WERI-Rb-1 (cell line): ENCODE measurements at regions not wholly inside any gene's neighbourhood (a gene's known extent, or its start where the extent isn't known, plus 50 kb on each side); places are given as distances from the start of the nearest gene placed in this dataset.

Source experiments
- DNase-seq: peaks from one replicate; pipeline ENCODE4 v3.0.0-alpha.2; 2020
- H3K27ac ChIP-seq: fragments of 250-450 bp; sonication (Bioruptor Pico); 2 replicates; pipeline ENCODE4 v1.5.1; 2020; ENCODE audit warnings: mild to moderate bottlenecking, moderate library complexity
- H3K27me3 ChIP-seq: fragments of 250-450 bp; sonication (Bioruptor Pico); 2 replicates; pipeline ENCODE4 v1.5.1; 2021; ENCODE audit warnings: mild to moderate bottlenecking, low read depth, moderate library complexity; ENCODE audit not compliant: insufficient read depth, severe bottlenecking
- H3K36me3 ChIP-seq: fragments of 250-450 bp; sonication (Bioruptor Pico); 2 replicates; pipeline ENCODE4 v1.5.1; 2020; ENCODE audit warnings: mild to moderate bottlenecking, moderate library complexity
- H3K4me3 ChIP-seq: 2 replicates; pipeline ENCODE4 v1.5.1; 2011; ENCODE audit warnings: low read depth, mild to moderate bottlenecking, control low read depth, low read length
- H3K9me3 ChIP-seq: fragments of 250-450 bp; sonication (Bioruptor Pico); 2 replicates; pipeline ENCODE4 v1.5.1; 2021; ENCODE audit warnings: mild to moderate bottlenecking, moderate library complexity; ENCODE audit not compliant: severe bottlenecking
- TF ChIP-seq, protein P1 (sequence below): IDR thresholded peaks from 2 replicates; pipeline ENCODE4 v1.5.1; 2011; ENCODE audit warnings: low read depth, mild to moderate bottlenecking, control low read depth, inconsistent platforms, low read length

DNA sequence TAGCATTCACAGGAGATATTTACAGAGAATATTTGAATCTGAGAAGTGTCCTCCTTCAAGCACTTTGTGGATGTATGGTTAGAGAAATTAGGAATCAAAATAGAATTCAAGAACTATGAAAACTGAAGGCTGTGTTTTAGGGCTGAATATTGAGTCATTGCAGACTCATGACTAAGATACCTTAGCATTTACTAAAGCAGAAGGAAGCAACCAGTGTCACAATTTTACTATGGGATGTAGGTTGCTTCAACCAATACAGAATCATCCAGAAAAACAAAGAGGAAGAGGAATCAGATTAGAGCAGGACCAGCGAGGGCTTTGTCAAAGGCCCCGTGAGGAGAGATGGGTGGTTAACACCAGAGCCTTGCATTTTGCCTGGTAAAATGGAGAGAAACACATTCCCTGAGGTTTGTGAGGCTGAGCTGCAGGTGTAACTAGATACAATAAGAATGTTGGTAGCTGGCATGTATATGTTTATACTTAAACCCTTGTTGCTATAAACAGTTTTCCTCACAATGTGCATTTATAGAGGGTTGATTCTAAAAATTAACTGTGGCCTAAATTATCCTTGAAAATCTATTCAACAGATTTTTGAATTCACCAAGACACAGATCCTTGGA is 518.1 kb downstream of the AGTPBP1 start:
- no peak overlapping the region for H3K27ac ChIP-seq
- H3K9me3 ChIP-seq, result no peaks in the 10 kb centered on the region
- no peak for DNase-seq

DNA sequence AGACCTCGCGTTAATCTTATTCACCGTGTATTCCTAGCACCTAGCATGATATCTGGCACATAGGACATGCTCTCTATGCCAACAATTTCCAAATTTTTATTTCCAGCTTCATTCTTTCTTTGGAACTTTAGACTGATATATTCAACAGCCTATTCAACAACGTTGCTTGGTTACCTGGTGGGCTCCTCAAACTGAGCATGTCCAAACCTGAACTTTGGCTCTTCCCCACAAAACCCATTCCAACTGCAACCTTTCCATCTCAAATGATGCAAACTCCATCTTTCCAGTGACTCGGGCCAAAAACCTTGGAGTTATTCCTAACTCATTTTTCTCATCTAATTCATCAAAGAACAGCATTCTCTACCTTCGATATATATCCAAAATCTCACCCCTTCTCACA is 525.2 kb downstream of the AGTPBP1 start:
- TF ChIP-seq, protein P1, sequence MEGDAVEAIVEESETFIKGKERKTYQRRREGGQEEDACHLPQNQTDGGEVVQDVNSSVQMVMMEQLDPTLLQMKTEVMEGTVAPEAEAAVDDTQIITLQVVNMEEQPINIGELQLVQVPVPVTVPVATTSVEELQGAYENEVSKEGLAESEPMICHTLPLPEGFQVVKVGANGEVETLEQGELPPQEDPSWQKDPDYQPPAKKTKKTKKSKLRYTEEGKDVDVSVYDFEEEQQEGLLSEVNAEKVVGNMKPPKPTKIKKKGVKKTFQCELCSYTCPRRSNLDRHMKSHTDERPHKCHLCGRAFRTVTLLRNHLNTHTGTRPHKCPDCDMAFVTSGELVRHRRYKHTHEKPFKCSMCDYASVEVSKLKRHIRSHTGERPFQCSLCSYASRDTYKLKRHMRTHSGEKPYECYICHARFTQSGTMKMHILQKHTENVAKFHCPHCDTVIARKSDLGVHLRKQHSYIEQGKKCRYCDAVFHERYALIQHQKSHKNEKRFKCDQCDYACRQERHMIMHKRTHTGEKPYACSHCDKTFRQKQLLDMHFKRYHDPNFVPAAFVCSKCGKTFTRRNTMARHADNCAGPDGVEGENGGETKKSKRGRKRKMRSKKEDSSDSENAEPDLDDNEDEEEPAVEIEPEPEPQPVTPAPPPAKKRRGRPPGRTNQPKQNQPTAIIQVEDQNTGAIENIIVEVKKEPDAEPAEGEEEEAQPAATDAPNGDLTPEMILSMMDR, result no peak
- Histone ChIP-seq H3K27me3 (peaks cover 45% of the 10 kb centered on the region), H3K27ac (no peak overlapping the region), H3K9me3 (no peaks in the 10 kb centered on the region), H3K4me3 (no peak overlapping the region), H3K36me3 (no peaks in the 10 kb centered on the region)
- no peak for DNase-seq

More for the DNA sequence above, 518.1 kb downstream of the AGTPBP1 start:
- Histone ChIP-seq H3K27me3 (peaks cover 61% of the 10 kb centered on the region), H3K36me3 (no peaks in the 10 kb centered on the region), H3K4me3 (no peak overlapping the region)
- TF ChIP-seq, protein P1, result no peak

DNA sequence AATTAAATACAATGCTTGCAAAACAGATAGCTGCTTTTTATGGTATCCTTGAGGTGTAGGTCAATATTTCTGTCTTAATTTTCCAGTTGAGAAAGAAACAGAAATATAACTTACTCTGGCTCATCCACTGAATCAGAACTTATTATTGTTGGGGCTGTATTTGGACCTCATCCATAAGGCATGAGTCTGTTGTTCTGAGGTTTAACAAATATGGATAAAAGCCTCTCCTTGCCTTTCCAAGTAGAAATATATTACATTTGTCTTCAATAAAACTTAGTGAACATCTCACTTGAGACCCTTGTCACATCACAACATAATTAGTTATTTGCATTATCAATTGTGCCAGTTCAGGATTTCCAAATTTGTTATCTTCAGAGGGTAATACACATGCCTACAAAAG is 525.8 kb downstream of the AGTPBP1 start:
- Histone ChIP-seq H3K9me3 (no peaks in the 10 kb centered on the region), H3K27me3 (peaks cover 42% of the 10 kb centered on the region), H3K27ac (no peak overlapping the region), H3K36me3 (no peaks in the 10 kb centered on the region), H3K4me3 (no peak overlapping the region)
- TF ChIP-seq, protein P1, result no peak
- DNase-seq, result no peak

DNA sequence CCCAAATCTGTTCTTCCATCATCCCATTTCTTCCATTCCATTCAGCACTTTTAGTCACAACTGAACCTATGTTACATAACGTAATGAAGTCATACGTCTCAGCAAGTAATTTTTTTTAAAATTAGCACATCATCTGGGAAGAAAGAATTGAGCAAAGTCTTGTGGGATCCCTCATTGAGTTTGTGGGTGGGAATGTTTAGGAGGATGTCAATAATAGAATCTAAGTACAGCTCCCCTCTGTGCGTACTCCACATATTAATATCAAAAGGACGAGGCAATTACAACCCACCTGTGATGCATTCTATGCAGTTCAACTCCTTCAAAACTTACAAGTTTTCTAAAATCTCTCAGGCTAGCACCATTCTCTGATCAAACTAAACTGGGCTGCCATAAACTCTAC is 526.3 kb downstream of the AGTPBP1 start:
- Histone ChIP-seq H3K9me3 (no peaks in the 10 kb centered on the region), H3K4me3 (no peak overlapping the region), H3K36me3 (no peaks in the 10 kb centered on the region), H3K27me3 (peaks cover 38% of the 10 kb centered on the region), H3K27ac (no peak overlapping the region)
- TF ChIP-seq, protein P1, result no peak
- no peak for DNase-seq

DNA sequence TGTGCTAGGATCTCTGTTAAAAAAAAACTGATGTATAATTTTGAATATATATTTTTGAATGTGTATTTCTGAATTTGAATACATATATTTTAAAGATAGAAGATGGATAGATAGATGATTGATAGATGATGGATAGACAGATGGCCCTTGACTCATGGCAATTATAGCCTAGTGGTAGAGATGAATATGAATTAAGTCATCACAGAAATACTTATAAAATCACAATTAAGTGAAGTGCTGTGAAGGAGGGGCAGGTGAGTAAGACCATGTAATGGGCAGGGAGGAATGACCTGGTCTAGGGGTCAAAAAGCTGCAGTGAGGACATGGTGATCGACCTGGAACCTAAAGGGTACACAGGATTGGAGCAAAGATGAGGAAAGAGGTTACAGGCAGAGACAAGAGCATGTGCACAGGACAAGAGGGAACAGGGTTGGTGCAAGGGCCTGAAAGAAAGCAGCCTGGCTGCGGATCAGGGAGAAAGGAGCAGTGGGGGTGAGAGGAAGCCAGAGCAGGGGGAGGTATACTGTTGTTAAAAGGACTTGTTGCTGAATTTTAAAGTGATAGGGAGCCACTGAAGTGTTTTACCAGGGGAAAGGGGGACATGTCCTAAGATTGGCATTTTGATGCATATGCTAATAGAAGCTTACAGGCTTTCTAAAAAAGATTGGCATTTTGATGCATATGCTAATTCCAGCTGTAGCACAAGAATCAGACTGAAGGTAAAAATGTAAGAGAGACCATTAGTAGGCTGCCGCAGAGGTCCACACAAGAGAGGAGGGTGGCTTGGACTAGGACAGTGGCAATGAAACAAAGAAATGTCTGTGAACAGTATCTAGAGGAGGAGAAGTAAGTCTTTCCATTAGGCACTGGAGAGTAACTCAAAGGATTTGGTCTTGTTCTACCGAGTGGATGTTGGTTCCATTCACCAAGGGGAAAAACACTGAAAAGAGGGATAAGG is 527.8 kb downstream of the AGTPBP1 start:
- H3K36me3 ChIP-seq, result no peaks in the 10 kb centered on the region
- no peak for DNase-seq
- no peak overlapping the region for H3K4me3 ChIP-seq
- TF ChIP-seq, protein P1, result no peak
- peaks cover 36% of the 10 kb centered on the region for H3K27me3 ChIP-seq
- no peaks in the 10 kb centered on the region for H3K9me3 ChIP-seq
- no peak overlapping the region for H3K27ac ChIP-seq
